COLO829 (cell line): ENCODE measurements at regions not wholly inside any gene's neighbourhood (a gene's known extent, or its start where the extent isn't known, plus 50 kb on each side); places are given as distances from the start of the nearest gene placed in this dataset.

Source experiments
- DNase-seq: peaks from one replicate; pipeline ENCODE4 v3.0.0; 2012; ENCODE audit warnings: low spot score

DNA sequence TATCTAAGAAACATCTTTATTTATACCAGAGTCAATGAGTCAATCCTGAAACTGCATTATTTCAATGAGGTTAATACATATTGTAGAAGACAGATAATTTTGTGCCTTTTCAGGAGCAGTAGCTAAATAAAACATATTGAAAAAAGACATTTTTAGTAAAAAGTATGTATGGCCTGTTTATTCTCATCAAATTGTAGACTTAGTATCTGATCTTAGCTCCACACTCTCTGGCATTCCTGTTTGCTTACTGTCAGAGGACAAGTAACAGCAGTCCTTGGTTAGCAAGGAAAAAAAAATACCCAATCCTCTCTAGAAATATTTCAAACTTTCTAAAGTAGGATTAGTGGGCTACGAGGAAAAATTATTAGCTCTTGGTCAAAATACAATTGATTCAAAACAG, 50.5 kb upstream of the GUCY1A1 start:
- DNase-seq, result no peak

DNA sequence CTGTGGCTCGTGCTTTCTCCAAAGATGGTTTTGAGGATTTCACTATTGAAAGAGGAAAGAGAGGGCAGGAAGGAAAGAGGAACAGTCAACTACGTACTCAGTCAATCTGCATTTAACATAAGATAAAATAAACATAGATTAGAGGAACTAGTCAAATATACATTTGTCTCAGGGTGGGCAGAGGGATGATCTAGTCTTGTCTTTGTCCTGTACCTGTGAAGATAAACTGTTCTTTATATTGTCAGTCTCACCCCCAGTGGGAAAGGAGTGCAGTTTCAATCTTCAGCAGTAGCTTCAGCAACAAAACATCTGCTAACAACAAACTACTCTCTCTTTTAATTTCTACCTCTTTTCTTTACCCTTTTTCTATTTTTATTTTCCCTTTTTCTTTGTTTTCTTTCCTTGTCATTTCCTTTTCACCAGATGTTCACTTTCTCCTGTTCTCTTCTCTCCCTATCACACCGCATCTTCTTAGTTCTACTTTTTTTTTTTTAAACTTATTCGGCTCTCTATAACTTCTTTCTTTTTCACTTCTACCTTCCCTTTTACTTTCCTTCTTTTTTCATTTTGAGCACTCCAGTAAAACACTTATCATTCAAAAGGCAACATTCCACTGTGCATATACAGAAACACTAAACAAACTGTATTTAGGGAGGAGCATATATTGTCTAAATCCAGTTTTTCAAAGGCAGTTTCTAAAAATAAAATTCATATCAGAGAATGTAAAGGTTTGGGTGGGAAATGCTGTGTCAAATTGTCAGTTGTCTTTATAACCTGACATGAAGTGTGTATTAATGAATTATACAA, 51.4 kb upstream of the GUCY1A1 start:
- no peak for DNase-seq

DNA sequence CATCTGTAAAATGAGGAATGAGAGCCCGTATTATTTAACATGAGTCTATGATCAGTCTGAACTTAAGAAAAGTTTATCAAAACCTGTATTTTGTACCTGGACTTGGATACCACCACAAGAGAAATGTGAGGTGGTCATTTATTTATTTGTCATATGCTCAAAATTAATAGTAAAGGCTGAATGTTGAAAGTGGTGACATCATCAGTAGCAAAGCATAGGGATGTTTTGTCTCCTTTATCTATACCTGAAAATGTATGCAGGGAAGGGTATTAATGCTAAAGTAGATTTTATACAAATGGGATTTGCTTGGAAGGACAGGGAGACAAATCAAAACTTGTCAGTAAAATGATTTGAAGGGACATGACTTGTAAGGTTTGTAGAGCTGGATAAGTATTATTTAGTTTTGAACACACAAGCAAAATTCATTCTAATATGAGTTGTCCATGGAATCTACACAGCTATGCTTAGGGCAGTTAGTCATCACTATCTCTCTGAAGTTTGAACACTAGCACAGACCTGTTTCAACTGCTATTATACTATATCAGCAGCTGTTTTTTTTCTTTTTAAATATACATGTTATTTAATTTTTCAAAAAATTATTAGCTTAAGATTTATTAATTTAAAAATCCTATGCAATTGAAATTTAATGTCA, 52.4 kb upstream of the GUCY1A1 start:
- no peak for DNase-seq

DNA sequence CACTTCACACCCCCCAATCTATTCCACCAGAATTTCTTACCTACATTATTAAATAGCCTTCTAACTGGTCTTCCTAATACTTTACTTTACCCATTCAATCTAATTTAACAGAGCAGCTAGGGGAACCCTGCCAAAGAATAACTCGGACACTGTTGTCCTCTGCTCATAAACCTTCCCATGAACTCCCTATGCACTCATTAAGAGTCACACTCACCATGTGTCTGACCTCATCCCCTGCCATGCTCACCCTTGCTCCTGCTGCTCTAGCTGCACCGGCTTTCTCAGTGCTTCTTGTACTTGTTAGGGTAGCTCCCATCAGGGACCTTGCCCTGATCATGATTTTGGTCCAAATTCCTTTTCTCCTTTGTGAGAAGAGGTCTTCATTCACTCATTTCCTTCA, 54.6 kb upstream of the GUCY1A1 start:
- no peak for DNase-seq

DNA sequence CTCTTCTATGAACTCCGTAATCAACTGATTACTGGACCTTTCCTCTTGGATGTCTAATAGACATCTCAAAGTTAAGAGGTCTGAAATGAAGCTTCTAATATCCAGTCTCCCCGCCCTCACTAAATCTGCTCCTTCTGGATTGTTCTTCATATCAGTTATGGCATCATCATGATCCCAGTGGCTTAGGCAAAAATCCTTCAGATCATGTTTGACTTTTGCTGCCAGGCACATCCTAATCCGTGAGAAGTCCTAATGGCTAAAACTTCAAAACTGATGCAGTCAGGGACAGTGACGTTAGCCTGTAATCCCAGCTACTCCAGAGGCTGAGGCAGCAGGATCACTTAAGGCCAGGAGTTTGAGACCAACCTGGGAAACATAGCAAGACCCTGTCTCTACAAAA, 55.1 kb upstream of the GUCY1A1 start:
- no peak for DNase-seq

DNA sequence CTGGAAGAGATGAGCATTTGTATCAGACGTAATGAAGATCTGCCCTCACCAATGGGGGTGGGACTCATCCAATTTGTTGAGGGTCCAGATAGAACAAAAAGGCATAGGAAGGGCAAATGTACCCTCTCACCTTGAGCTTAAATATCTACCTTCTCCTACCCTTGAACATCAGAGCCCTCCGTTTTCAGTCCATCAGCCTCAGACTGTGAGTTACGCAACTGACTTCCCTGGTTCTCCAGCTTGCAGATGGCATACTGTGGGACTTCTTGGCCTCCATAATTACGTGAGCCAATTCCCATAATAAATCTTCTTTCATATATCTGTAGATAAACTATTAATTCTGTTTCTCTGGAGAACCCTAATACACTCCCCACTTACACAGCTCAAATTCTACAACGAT, 56.5 kb upstream of the GUCY1A1 start:
- DNase-seq, result no peak

DNA sequence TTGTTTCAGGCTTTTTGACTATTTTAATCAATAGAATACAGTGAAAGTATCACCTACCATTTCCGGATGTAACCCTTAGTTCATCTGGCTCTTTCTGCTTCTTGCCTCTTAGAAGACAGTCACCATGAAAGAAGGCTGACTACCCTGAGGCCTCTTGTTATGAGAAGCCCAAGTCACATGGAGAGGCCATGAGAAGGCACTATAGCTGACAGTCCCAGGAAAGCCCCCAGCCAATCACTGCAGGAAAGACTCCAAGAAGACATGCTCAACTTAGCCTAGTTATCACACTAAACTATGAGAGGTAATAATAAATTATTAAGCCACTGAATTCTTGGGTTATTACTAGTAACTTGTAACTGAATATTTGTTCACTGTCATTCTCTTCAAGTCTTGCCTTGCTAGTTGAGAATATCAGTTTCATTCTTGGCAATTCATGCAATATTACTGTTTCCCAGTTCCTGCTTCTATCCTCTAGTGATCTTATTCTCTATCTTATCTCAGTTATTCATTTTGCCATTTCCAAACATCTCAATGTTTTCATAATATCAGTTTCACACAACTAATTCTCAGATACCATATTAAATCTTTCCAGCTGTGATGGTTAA, 57.1 kb upstream of the GUCY1A1 start:
- DNase-seq, result no peak

DNA sequence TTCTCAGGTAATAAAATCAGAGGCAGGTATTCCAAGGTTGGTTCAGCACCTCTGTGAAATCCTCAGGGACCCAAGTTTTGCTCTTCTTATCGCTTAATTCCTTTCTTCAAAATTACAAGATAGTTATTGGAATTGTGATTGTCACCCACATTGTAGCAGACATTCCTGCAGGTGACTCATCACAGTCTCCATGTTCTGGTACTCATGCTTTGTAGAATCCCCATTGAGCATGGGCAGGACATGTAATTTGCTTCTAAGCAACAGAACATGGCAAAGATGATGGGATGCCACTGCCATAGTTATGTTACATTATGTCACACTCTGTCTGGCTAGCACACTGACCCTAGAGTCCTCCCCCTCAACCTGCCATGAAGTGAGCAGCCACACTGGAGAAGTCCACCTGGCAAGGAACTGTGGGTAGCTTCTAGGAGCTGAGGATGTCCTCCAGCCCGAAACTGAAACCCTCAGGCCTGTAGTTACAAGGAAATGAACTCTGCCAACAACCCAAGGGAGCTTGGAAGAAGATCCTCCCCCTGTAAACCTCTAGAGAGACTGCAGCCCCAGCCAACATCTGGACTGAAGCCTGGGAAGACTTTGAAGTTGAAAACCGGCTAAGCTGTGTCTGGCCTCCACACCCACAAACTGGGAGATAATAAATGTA, 58.3 kb upstream of the GUCY1A1 start:
- no peak for DNase-seq

DNA sequence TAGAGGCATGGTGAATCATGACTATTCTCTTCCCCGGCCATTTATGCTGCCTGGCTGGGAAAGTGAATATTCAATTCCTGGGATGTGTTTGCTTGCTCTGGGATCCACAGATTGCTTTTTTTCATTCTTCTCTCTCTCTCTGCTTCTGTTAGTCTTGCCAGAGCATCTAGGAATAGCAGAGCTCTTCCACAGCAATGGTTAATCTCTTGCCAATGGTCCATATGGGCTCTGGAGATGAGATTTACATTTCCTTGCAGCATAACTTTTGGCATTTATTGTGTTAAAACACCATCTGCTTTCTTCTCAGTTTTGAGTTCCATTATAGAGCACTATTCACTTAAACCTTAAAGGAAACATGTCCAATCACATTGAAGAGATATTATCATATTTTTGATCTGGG, 59.2 kb upstream of the GUCY1A1 start:
- DNase-seq, result no peak

DNA sequence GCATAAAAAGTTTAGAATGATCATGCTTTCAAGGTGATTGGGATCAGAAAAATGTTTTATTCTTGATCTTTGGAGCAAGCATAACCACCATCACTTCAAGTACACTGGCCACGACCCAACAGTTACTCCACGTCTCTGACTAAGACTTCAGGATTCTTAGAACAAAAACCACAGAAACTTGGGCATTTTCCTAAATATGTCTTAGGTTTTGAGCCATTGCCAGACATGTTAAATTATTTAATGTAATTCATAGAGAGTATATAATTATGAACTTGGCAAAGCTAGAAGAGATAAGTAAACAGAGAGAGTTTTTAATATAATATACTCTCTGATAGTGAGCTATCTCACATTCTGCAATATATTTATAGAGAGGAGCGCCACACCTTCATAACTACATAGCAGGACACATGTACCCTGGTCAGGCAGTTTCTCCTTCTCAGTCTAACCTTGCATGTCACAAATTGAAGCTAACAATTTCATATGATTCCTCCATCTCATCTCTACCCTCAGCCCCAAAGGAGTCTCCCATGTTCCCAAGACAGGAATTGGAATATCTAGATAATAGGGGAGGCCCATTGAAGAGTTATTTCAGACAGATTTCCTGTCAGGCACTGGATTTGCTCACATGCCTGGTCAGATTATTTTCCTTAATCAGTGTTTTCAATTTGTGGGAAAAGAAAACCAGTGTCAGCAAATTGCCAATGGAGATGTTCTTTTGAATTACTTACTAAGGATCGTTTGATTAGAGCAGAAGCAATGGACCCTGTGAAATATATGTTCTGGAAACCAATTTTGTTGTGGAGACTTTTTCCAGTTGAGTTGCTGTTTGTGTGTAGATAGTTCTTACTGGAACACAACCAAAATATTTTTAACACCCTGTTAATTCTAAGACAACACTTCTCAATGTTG, 61.7 kb upstream of the GUCY1A1 start:
- DNase-seq, result no peak

DNA sequence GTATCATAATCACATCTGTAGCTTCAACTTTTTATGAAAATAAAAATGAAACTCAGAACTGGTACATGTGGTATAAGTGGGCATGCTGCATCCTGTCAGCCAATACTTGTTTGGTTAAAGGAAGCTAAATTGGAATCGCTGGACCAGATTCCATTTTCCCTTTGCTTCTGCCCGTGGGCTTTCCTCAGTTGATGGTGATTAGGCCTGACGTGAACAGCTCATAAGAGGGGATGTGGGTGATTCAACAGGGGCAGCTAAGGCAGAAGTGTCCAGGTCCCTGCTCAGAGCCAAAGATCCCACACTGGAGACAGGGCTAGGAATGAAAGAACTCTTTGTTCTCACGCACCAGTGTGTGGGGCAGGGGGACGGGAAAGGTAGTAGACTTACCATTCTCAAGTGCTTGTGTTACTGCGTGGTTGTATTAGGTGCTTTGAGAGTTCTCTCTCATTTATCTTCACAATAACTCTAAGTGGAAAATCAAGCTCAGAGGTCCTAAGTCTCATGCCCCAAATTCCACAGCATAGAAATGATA, 63.2 kb upstream of the GUCY1A1 start:
- DNase-seq, result peak; percentile 64

DNA sequence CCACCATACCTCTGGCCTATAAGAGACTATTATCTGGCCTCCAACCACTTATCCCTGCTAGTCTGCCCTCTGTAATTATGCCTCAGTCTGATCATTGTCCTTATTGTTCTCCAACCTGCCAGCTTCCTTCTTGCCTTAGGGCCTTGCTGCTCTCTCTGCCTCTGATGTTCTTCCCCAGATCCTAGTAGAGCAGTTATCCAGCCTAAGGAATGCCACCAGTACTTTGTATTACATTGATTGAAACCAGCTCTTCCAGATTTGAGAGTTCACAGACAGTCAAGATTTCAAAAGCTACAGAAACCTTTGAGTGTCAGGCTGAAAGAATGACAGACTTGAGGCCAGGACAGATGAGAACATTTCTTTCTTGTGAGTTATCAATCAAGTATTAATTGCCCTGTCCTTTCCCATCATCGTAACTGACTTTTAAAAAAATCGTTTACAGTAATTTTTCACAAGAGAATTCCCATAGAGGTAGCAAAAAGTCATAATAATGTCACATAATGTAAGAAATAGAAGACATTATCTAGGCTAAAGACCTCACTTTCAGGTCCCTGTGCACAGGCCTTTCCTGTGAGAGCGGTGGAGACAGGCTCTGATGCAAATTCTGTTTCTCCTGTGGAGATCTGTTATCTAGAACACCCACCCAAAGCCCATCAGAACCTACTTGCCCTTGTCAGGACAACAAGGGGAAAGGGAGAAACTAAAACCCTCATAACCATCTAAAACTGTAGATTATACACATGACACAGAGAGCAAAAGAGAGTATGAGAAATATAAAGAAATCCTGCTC, 64.1 kb upstream of the GUCY1A1 start:
- DNase-seq, result no peak

DNA sequence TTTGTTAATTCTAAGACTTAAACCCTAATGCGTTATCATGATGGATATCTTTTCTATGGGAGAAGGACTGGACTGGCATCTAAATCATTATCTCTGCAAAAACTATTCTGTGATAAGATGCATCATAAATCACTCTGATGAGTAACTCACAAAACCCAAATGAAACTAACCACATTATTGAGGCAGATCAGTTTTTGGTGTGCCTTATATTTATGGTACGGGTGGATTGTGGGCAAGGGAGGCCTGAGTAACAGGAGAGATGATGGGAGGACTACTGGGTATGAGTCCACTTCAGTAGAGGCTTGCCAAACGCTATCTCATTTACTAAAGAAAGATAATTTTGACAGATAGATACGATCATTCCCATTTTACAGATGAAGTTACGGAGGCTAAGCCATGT, 66.4 kb upstream of the GUCY1A1 start:
- DNase-seq, result no peak

DNA sequence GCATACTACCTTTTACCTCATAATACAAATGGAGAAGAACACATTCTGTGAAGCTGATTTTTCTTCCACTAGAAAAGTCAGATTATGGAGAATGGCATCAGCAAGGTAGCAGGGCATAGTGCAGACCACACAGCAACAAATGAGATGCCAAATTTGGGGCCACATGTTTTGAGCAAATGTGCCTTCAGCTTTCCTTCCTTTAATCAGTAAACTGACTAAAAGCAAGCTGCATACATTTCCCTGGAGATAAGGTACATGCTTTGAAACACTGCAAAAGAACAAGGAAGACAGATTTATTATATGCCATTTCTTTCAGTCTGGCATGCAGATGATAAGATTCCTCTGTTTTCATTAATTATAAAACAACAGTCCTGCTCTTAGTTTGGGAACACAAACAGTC, 67.1 kb upstream of the GUCY1A1 start:
- DNase-seq, result no peak

DNA sequence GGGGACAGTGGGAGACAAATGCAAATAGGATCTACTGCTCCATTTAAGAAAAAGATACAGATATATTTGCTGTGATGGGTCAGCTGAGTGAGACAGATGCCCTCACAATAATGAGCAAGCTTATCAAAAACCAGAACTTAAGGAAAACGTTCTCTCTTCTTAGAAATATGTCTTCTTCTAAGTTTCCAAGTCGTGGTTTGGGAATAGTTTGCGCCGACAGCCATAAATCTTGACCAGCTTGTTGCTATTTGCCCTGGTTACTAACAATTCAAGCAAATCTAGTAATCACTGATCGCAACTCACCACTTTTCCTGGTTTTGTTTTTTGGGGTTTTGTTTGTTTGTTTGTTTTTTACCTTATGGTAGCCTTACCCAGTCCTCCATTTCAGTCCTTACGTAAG, 67.6 kb upstream of the GUCY1A1 start:
- no peak for DNase-seq

DNA sequence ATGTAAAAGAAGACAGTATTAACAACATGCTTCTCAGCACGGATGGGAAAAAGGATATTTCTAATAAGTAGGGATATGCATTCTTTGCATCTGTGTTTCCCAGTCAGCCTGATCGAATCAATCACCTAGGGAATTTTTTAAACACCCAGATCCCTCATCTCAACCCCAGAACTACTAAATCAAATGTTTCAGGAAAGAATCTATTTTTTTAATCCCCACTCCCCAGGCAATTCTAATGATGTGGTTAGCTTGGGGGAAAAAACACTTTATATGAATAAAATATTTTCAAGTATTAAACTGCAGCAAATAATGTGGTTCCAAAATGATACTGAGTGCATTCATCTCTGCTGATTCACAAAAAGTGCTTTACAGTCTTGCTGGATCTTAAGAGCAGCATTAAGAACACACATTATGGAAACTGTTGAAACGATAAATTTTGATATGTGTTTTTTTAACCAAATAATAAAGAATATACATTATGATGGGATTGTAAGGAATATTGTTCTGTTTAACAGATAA, 68.7 kb upstream of the GUCY1A1 start:
- no peak for DNase-seq

DNA sequence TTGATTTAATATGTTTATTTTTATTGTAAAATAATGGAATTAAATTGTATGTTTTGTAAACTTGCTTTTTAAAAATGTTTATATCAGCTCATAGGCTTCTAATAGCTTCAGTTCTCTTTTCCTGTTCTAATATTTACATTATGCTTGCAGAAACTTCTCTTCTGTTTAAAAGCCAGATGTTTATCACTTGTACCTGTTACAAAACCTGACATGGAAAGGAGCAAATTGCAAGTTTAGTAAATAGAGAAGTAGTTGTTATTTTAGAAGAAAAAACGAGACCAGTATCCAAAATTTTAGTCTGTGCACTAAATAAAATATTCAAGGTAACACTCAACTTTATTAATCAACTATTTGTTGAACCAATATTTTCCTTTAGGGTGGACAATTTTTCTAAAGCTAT, 69.4 kb upstream of the GUCY1A1 start:
- no peak for DNase-seq

DNA sequence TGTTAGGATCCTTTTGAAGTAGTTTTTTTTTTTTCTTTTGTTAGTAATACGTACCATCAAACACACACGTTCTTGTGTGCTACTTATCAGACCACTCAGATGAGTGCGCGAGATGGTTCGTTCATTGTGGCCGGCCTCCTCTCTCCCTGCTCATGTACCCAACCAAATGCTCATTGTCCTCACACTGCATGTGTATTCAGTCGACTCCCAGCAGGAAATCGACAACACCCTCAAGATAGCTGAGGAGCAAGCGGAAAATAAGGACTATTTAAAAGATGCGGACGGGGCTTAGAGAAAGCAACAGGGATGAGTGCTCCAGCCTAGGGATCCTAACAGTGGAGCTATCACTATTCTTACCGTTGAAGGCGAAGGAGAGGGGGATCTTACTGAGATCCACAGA, 72.9 kb upstream of the GUCY1A1 start:
- DNase-seq, result no peak

DNA sequence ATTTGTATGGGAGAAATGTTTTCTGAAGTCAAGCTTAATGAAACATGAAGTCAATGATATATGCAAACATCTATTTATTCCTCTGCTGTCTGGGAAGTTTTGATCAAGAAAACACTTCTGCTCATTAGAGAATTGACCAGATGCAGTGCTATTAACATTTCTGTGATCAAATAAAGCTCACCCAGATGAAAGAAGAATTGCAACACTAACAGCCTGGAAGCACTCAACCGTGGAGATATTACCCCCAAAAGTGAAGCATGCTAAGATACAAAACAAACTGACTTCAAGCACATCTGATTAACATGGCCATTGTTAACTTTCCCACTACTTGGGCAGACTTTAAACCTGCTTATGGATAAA, 73.7 kb upstream of the GUCY1A1 start:
- no peak for DNase-seq

DNA sequence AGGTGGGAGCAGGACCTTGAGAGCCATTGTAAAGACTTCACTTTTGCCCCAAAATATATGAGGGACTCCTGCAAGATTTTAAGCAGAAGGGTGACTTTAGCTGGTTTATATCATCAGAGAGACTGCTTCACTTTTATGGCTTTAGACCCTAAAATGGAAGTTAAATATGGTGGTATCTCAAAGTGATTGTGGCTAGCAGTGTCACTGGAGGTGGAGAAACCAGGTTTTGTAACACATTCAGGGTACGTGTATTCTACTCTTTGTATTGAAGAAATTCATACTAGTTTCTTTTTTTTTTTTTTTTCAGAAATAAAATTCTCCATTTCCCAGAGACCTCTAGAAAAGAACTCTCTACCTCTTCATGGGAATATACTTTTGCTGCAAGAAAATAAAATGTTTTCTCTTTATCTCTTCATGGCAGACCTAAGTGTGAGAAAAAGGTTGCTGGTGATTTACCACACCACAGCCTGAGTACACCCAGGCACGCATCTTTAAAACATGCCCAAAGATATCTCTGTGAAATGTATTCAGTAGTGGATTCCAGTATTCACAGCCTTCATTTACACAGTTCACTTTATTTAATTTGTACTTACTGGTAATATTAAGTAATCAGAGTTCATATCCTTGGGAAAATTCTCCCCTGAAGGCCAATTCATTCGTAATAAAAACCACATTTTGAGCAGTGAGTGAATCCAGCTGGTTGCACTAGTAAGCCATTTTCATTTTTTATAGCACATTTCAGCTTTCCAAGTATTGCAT, 74.3 kb upstream of the GUCY1A1 start:
- no peak for DNase-seq
